Caco-2 (cell line): ENCODE measurements at regions not wholly inside any gene's neighbourhood (a gene's known extent, or its start where the extent isn't known, plus 50 kb on each side); places are given as distances from the start of the nearest gene placed in this dataset.

Experiments
- BruUV-seq: library from RNA; stranded (reverse); fragments of 400-500 nt; replicated peaks from 2 replicates; lab custom pipeline; 2021; lab: Mats Ljungman, UMichigan
- CTCF ChIA-PET: fragments of 300-600 bp; sonication (Branson Sonifier 250); formaldehyde crosslinking; loops from one replicate; lab custom pipeline; 2022; ENCODE audit warnings: antibody characterized with exemption; lab: Charles Lee
- POLR2A ChIA-PET: fragments of 300-600 bp; sonication (Branson Sonifier 250); formaldehyde crosslinking; loops from one replicate; lab custom pipeline; 2022; ENCODE audit warnings: antibody characterized with exemption; lab: Charles Lee
- DNase-seq, 2 experiments: peaks; one replicate each; pipeline versions ENCODE4 v3.0.0 to v3.0.0-alpha.2; 2020 to 2022
- H3K27me3 ChIP-seq: replicated peaks from 2 replicates; pipeline ENCODE4 v1.6.0; 2011; ENCODE audit warnings: low read length; ENCODE audit not compliant: control insufficient read depth, insufficient read depth
- H3K36me3 ChIP-seq: 2 replicates; pipeline ENCODE4 v1.5.1; 2011; ENCODE audit warnings: low read length; ENCODE audit not compliant: control insufficient read depth, insufficient read depth
- H3K4me1 ChIP-seq: fragments of 250-450 bp; sonication (Bioruptor Pico); 2 replicates; pipeline ENCODE4 v1.5.1; 2020; ENCODE audit warnings: mild to moderate bottlenecking
- H3K4me3 ChIP-seq: 2 replicates; pipeline ENCODE4 v1.5.1; 2011; ENCODE audit warnings: low read depth, mild to moderate bottlenecking, control low read depth, low read length
- H3K9me3 ChIP-seq: fragments of 250-450 bp; sonication (Bioruptor Pico); 2 replicates; pipeline ENCODE4 v1.5.1; 2020; ENCODE audit warnings: mild to moderate bottlenecking, moderate library complexity
- H3K27ac Mint-ChIP-seq: one replicate; pipeline ENCODE4 v1.8.0; 2022; ENCODE audit warnings: mixed read lengths; ENCODE audit not compliant: unreplicated experiment
- H3K27me3 Mint-ChIP-seq: one replicate; pipeline ENCODE4 v1.8.0; 2022; ENCODE audit warnings: mixed read lengths; ENCODE audit not compliant: insufficient read depth, unreplicated experiment
- H3K36me3 Mint-ChIP-seq: one replicate; pipeline ENCODE4 v1.8.0; 2022; ENCODE audit warnings: mild to moderate bottlenecking, mixed read lengths; ENCODE audit not compliant: insufficient read depth, unreplicated experiment
- H3K4me1 Mint-ChIP-seq: one replicate; pipeline ENCODE4 v1.8.0; 2022; ENCODE audit warnings: low read depth, mixed read lengths; ENCODE audit not compliant: unreplicated experiment
- H3K4me3 Mint-ChIP-seq: one replicate; pipeline ENCODE4 v1.8.0; 2022; ENCODE audit warnings: mild to moderate bottlenecking, moderate library complexity, mixed read lengths; ENCODE audit not compliant: unreplicated experiment
- H3K9me3 Mint-ChIP-seq: one replicate; pipeline ENCODE4 v1.8.0; 2022; ENCODE audit warnings: mixed read lengths; ENCODE audit not compliant: unreplicated experiment
- CTCF ChIP-seq, 2 experiments: fragments of 200-600 bp in 1 of 2; IDR thresholded peaks; 1 replicate in 1 of 2; 2 replicates in 1 of 2; pipeline versions ENCODE4 v1.5.1 to v1.8.0; 2011 to 2022; ENCODE audit warnings: antibody characterized with exemption in 1 of 2, control low read depth in 1 of 2, inconsistent platforms in 1 of 2, low read depth in 1 of 2, low read length in 1 of 2, mild to moderate bottlenecking in 1 of 2, moderate library complexity in 1 of 2; ENCODE audit not compliant: insufficient read depth in 1 of 2, severe bottlenecking in 1 of 2, unreplicated experiment in 1 of 2
- intact Hi-C: fragments of 100-400 bp; cut with micrococcal nuclease; formaldehyde crosslinking; loops from one replicate; pipeline ENCODE4 v1.10.0; 2022; ENCODE audit not compliant: unreplicated experiment

- no peaks in the 10 kb centered on the region for H3K9me3 ChIP-seq
- peaks cover 10% of the 10 kb centered on the region for H3K4me1 Mint-ChIP-seq
- H3K36me3 Mint-ChIP-seq, result no peaks in the 10 kb centered on the region
- H3K9me3 Mint-ChIP-seq, result peaks cover 15% of the 10 kb centered on the region
- peak overlapping the region; percentile 13 for H3K27ac Mint-ChIP-seq
- no peaks in the 10 kb centered on the region for H3K27me3 Mint-ChIP-seq
- no peak overlapping the region for H3K4me3 ChIP-seq
- ChIA-PET POLR2A (no interaction called here), CTCF (no interaction called here)
- H3K4me3 Mint-ChIP-seq, result no peak overlapping the region
- intact Hi-C loops, result loop anchor here (5.0 kb wide), 1 partner anchor 265 kb away; the partner anchor contains the start of gene DLL1
- peaks cover 36% of the 10 kb centered on the region for H3K4me1 ChIP-seq
- no peaks in the 10 kb centered on the region for H3K27me3 ChIP-seq
- peak in 1 of 2 experiments; percentile 15 for DNase-seq
- TF ChIP-seq CTCF (IDR thresholded peaks at IDR 0.05; ENCODE audit: insufficient read depth in 1 of 2, low read depth in 1 of 2, low read length in 1 of 2, severe bottlenecking in 1 of 2, unreplicated experiment in 1 of 2), result no peak
- no TSS peak for BruUV-seq
- no peaks in the 10 kb centered on the region for H3K36me3 ChIP-seq
These were observed 263.2 kb downstream of the DLL1 start for GRCh38 chr6:170027647-170028043.

GRCh38 chr6:170026751-170027646, 263.9 kb downstream of the DLL1 start:
- Mint-ChIP-seq H3K9me3 (peaks cover 15% of the 10 kb centered on the region), H3K36me3 (no peaks in the 10 kb centered on the region), H3K27ac (peak overlapping the region; percentile 75), H3K4me3 (no peak overlapping the region), H3K4me1 (peaks cover 10% of the 10 kb centered on the region), H3K27me3 (no peaks in the 10 kb centered on the region)
- no peaks in the 10 kb centered on the region for H3K9me3 ChIP-seq
- DNase-seq, result peak in 1 of 2 experiments; percentile 34
- BruUV-seq, result no TSS peak
- H3K4me3 ChIP-seq, result no peak overlapping the region
- H3K36me3 ChIP-seq, result no peaks in the 10 kb centered on the region
- no peaks in the 10 kb centered on the region for H3K27me3 ChIP-seq
- POLR2A ChIA-PET, result interaction anchor here (1.0 kb wide), 1 partner anchor 263 kb away, joined by 3 read pairs; the partner anchor contains the start of gene DLL1
- no peak for TF ChIP-seq CTCF (IDR thresholded peaks at IDR 0.05; ENCODE audit: insufficient read depth in 1 of 2, low read depth in 1 of 2, low read length in 1 of 2, severe bottlenecking in 1 of 2, unreplicated experiment in 1 of 2)
- CTCF ChIA-PET, result no interaction called here
- H3K4me1 ChIP-seq, result peaks cover 36% of the 10 kb centered on the region
- intact Hi-C loops, result loop anchor here (5.0 kb wide), 1 partner anchor 265 kb away; the partner anchor contains the start of gene DLL1

GRCh38 chr6:170025935-170026750, 264.7 kb downstream of the DLL1 start:
- Mint-ChIP-seq H3K27me3 (no peaks in the 10 kb centered on the region), H3K9me3 (peaks cover 15% of the 10 kb centered on the region), H3K36me3 (no peaks in the 10 kb centered on the region), H3K4me3 (no peak overlapping the region), H3K27ac (peak overlapping the region; percentile 75), H3K4me1 (peaks cover 10% of the 10 kb centered on the region)
- ChIA-PET POLR2A (interaction anchor here (1.0 kb wide), 1 partner anchor 264 kb away, joined by 3 read pairs; the partner anchor contains the start of gene DLL1), CTCF (no interaction called here)
- H3K9me3 ChIP-seq, result no peaks in the 10 kb centered on the region
- H3K27me3 ChIP-seq, result no peaks in the 10 kb centered on the region
- BruUV-seq, result no TSS peak
- DNase-seq, result peak; percentile 81 to 94
- no peak overlapping the region for H3K4me3 ChIP-seq
- intact Hi-C loops, result loop anchor here (5.0 kb wide), 1 partner anchor 266 kb away; the partner anchor contains the start of gene DLL1
- TF ChIP-seq CTCF (IDR thresholded peaks at IDR 0.05; ENCODE audit: insufficient read depth in 1 of 2, low read depth in 1 of 2, low read length in 1 of 2, severe bottlenecking in 1 of 2, unreplicated experiment in 1 of 2), result no peak
- no peaks in the 10 kb centered on the region for H3K36me3 ChIP-seq
- H3K4me1 ChIP-seq, result peaks cover 36% of the 10 kb centered on the region
